Mesenchymal stem cell (in vitro differentiated cells and primary cell): ENCODE measurements at regions not wholly inside any gene's neighbourhood (a gene's known extent, or its start where the extent isn't known, plus 50 kb on each side); places are given as distances from the start of the nearest gene placed in this dataset.

Source experiments
- DNase-seq: peaks from one replicate; pipeline ENCODE4 v3.0.0-alpha.2; 2013
- H2AFZ ChIP-seq: one replicate; pipeline ENCODE4 v1.6.1; 2013; ENCODE audit warnings: low read depth, mild to moderate bottlenecking, control low read depth, inconsistent platforms, low read length, moderate library complexity
- H2AK5ac ChIP-seq: 2 replicates; pipeline ENCODE4 v1.6.1; 2013; ENCODE audit warnings: low read length, moderate library complexity, mild to moderate bottlenecking, inconsistent platforms; ENCODE audit not compliant: severe bottlenecking
- H2BK120ac ChIP-seq: one replicate; pipeline ENCODE4 v1.6.1; 2013; ENCODE audit warnings: low read depth, mild to moderate bottlenecking, inconsistent platforms, low read length, moderate library complexity
- H2BK12ac ChIP-seq, 2 experiments: one replicate each; pipeline ENCODE4 v1.6.1; 2013; ENCODE audit warnings: inconsistent platforms in 2 of 2, low read length in 2 of 2, mild to moderate bottlenecking in 2 of 2, moderate library complexity in 2 of 2, control low read depth in 1 of 2
- H2BK15ac ChIP-seq: one replicate; pipeline ENCODE4 v1.6.1; 2013; ENCODE audit warnings: mild to moderate bottlenecking, low read depth, inconsistent platforms; ENCODE audit not compliant: poor library complexity, severe bottlenecking
- H2BK5ac ChIP-seq: 2 replicates; pipeline ENCODE4 v1.6.1; 2013; ENCODE audit warnings: low read depth, mild to moderate bottlenecking, low read length, control low read depth, inconsistent platforms; ENCODE audit not compliant: poor library complexity, severe bottlenecking
- H3K14ac ChIP-seq, 2 experiments: one replicate each; pipeline ENCODE4 v1.6.1; 2013; ENCODE audit warnings: inconsistent platforms in 2 of 2, low read length in 2 of 2, control low read depth in 1 of 2, mild to moderate bottlenecking in 1 of 2, moderate library complexity in 1 of 2
- H3K18ac ChIP-seq, 2 experiments: one replicate each; pipeline ENCODE4 v1.6.1; 2013; ENCODE audit warnings: inconsistent platforms in 2 of 2, low read length in 2 of 2, control low read depth in 1 of 2, low read depth in 1 of 2, mild to moderate bottlenecking in 1 of 2
- H3K23ac ChIP-seq, 2 experiments: one replicate each; pipeline ENCODE4 v1.6.1; 2013; ENCODE audit warnings: inconsistent platforms in 2 of 2, low read length in 2 of 2, mild to moderate bottlenecking in 2 of 2, moderate library complexity in 2 of 2, control low read depth in 1 of 2
- H3K27ac ChIP-seq: 2 replicates; pipeline ENCODE4 v1.5.1; 2013; ENCODE audit warnings: mild to moderate bottlenecking, moderate library complexity, low read length, control low read depth, inconsistent platforms; ENCODE audit not compliant: poor library complexity, severe bottlenecking
- H3K27me3 ChIP-seq, 2 experiments: 2 replicates each; pipeline versions ENCODE4 v1.6.1 to v1.7.0; 2013; ENCODE audit warnings: low read length in 2 of 2, mild to moderate bottlenecking in 2 of 2, moderate library complexity in 2 of 2, control low read depth in 1 of 2, inconsistent platforms in 1 of 2; ENCODE audit not compliant: control insufficient read depth in 1 of 2, insufficient read depth in 1 of 2
- H3K36me3 ChIP-seq, 2 experiments: 2 replicates each; pipeline versions ENCODE4 v1.6.1 to v1.7.0; 2013; ENCODE audit warnings: low read length in 2 of 2, control low read depth in 1 of 2, inconsistent platforms in 1 of 2, low read depth in 1 of 2, mild to moderate bottlenecking in 1 of 2; ENCODE audit not compliant: insufficient read depth in 2 of 2, control insufficient read depth in 1 of 2
- H3K4ac ChIP-seq, 2 experiments: one replicate each; pipeline ENCODE4 v1.6.1; 2013; ENCODE audit warnings: inconsistent platforms in 2 of 2, low read length in 2 of 2, mild to moderate bottlenecking in 2 of 2, moderate library complexity in 2 of 2, control low read depth in 1 of 2, low read depth in 1 of 2
- H3K4me1 ChIP-seq: 2 replicates; pipeline ENCODE4 v1.6.1; 2013; ENCODE audit warnings: low read depth, low read length, control low read depth; ENCODE audit not compliant: control insufficient read depth, insufficient read depth
- H3K4me2 ChIP-seq: 2 replicates; pipeline ENCODE4 v1.6.1; 2013; ENCODE audit warnings: low read length, mild to moderate bottlenecking, inconsistent platforms; ENCODE audit not compliant: poor library complexity, severe bottlenecking
- H3K4me3 ChIP-seq, 2 experiments: 2 replicates each; pipeline versions ENCODE4 v1.5.1 to v1.7.0; 2013; ENCODE audit warnings: low read length in 2 of 2, mild to moderate bottlenecking in 2 of 2, control low read depth in 1 of 2, low read depth in 1 of 2; ENCODE audit not compliant: insufficient read depth in 1 of 2
- H3K79me1 ChIP-seq: replicated peaks from 2 replicates; pipeline ENCODE4 v1.6.1; 2013; ENCODE audit warnings: mild to moderate bottlenecking, control low read depth, low read length, inconsistent platforms; ENCODE audit not compliant: poor library complexity, severe bottlenecking
- H3K9ac ChIP-seq: 2 replicates; pipeline ENCODE4 v1.7.0; 2013; ENCODE audit warnings: mild to moderate bottlenecking, low read length, moderate library complexity
- H3K9me3 ChIP-seq: 2 replicates; pipeline ENCODE4 v1.7.0; 2013; ENCODE audit warnings: mild to moderate bottlenecking, low read length; ENCODE audit not compliant: control insufficient read depth
- H4K8ac ChIP-seq: one replicate; pipeline ENCODE4 v1.6.1; 2013; ENCODE audit warnings: inconsistent platforms, mild to moderate bottlenecking, low read length, moderate library complexity
- H4K91ac ChIP-seq: one replicate; pipeline ENCODE4 v1.6.1; 2013; ENCODE audit warnings: mild to moderate bottlenecking, low read length, inconsistent platforms
- WGBS: methylation state at CpG from one replicate; pipeline ENCODE4 v1.1.7; 2013; ENCODE audit warnings: mixed read lengths; 5-methylcytosine and 5-hydroxymethylcytosine counted together

- Histone ChIP-seq H2BK15ac (no peak overlapping the region), H3K27ac (no peak overlapping the region), H3K36me3 (no peaks in the 10 kb centered on the region), H3K9ac (no peak overlapping the region), H3K4ac (no peak overlapping the region), H3K18ac (no peak overlapping the region), H2BK120ac (no peak overlapping the region), H2BK12ac (no peak overlapping the region), H4K91ac (no peak overlapping the region), H3K4me1 (no peaks in the 10 kb centered on the region), H2BK5ac (no peak overlapping the region), H3K4me3 (no peak overlapping the region), H3K23ac (no peak overlapping the region), H2AFZ (no peak overlapping the region), H4K8ac (no peak overlapping the region), H3K14ac (no peak overlapping the region), H3K9me3 (peaks cover 27% of the 10 kb centered on the region), H2AK5ac (no peak overlapping the region), H3K79me1 (no peaks in the 10 kb centered on the region), H3K27me3 (no peaks in the 10 kb centered on the region), H3K4me2 (no peak overlapping the region)
- WGBS, result 86% methylated on average over 5 of the region's 5 CpGs
- no peak for DNase-seq
Observed at GRCh38 chr13:64871742-64872141, 2358.4 kb downstream of the PCDH9 start.

DNA sequence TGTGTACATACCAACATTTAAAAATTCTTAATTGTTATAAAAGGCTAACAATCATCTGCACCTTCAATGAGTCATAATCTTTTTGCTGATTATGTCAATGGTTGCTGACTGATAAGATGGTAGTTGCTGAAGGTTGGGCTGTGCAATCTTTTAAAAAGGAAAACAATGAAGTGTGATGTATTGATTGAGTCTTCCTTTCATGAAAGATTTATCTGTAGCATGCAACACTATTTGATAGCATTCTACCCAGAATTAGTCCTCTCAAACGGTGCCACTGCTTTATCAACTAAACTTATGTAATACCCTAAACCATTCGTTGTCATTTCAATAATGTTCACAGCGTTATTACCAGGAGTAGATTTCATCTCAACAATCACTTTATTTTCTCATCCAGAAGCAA lies 2360.6 kb downstream of the PCDH9 start:
- no peak overlapping the region for H3K27ac ChIP-seq
- no peak overlapping the region for H2AFZ ChIP-seq
- no peak for DNase-seq
- H3K9ac ChIP-seq, result no peak overlapping the region
- 96% methylated on average over 3 of the region's 3 CpGs for WGBS
- H2AK5ac ChIP-seq, result no peak overlapping the region
- H3K4me1 ChIP-seq, result no peaks in the 10 kb centered on the region
- H3K4me2 ChIP-seq, result no peak overlapping the region
- H3K4ac ChIP-seq, result no peak overlapping the region
- no peaks in the 10 kb centered on the region for H3K27me3 ChIP-seq
- peaks cover 27% of the 10 kb centered on the region for H3K9me3 ChIP-seq
- no peak overlapping the region for H2BK12ac ChIP-seq
- H3K79me1 ChIP-seq, result no peaks in the 10 kb centered on the region
- no peak overlapping the region for H2BK5ac ChIP-seq
- no peak overlapping the region for H2BK120ac ChIP-seq
- no peak overlapping the region for H4K8ac ChIP-seq
- H4K91ac ChIP-seq, result no peak overlapping the region
- H3K36me3 ChIP-seq, result no peaks in the 10 kb centered on the region
- no peak overlapping the region for H3K18ac ChIP-seq
- H2BK15ac ChIP-seq, result no peak overlapping the region
- no peak overlapping the region for H3K23ac ChIP-seq
- H3K14ac ChIP-seq, result no peak overlapping the region
- H3K4me3 ChIP-seq, result no peak overlapping the region

DNA sequence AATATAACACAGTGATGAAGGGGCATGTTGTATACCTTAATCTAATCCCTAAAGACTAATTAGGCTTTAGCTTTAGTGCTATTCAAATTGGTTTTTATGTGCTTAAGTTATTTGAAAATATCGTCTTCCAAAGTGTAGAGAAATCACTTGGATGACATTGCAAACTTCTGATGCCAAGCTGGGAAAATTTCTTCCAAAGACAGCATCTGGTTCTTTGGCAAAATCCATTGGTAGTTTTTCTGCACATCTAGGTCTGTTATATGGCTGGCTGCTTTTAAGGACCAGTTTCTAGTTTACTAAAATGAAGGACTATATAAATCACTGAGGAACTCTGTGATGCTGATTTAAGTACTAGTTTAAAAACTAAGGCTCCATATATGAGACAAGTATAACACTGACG lies 2362.3 kb downstream of the PCDH9 start:
- 97% methylated on average over 1 of the region's 2 CpGs for WGBS
- Histone ChIP-seq H3K23ac (no peak overlapping the region), H3K27me3 (no peaks in the 10 kb centered on the region), H3K27ac (no peak overlapping the region), H4K8ac (no peak overlapping the region), H4K91ac (no peak overlapping the region), H2BK5ac (no peak overlapping the region), H3K79me1 (no peaks in the 10 kb centered on the region), H2BK15ac (no peak overlapping the region), H3K18ac (no peak overlapping the region), H2BK12ac (no peak overlapping the region), H3K4ac (no peak overlapping the region), H3K9me3 (peaks cover 25% of the 10 kb centered on the region), H2AFZ (no peak overlapping the region), H3K4me2 (no peak overlapping the region), H3K4me3 (no peak overlapping the region), H3K36me3 (no peaks in the 10 kb centered on the region), H3K14ac (no peak overlapping the region), H2BK120ac (no peak overlapping the region), H2AK5ac (no peak overlapping the region), H3K4me1 (no peaks in the 10 kb centered on the region), H3K9ac (no peak overlapping the region)
- no peak for DNase-seq

DNA sequence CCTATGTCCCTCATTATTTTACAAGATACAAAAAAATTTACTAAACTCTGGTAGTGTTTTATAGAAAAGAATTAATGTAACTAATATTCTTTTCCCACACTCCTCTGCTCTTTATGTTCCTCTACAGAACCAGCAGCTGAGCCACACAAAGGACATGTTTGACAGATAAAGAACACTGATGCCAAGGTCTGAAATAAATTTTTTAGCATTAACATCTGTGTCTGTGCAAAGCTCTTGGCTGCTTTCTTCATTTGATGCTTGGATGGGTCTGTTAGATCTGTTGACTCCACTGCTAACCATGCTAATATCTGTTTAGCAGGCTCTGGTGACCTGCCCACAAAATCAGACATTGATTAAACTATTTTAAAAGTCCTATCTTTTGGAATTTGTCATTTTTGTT lies 2363.8 kb downstream of the PCDH9 start:
- Histone ChIP-seq H2AFZ (no peak overlapping the region), H3K23ac (no peak overlapping the region), H2BK5ac (no peak overlapping the region), H3K9ac (no peak overlapping the region), H3K4me2 (no peak overlapping the region), H3K4me3 (no peak overlapping the region), H2BK120ac (no peak overlapping the region), H3K4me1 (no peaks in the 10 kb centered on the region), H3K36me3 (no peaks in the 10 kb centered on the region), H3K9me3 (peaks cover 18% of the 10 kb centered on the region), H2BK15ac (no peak overlapping the region), H4K8ac (no peak overlapping the region), H3K14ac (no peak overlapping the region), H3K4ac (no peak overlapping the region), H2BK12ac (no peak overlapping the region), H2AK5ac (no peak overlapping the region), H4K91ac (no peak overlapping the region), H3K27ac (no peak overlapping the region), H3K27me3 (no peaks in the 10 kb centered on the region), H3K79me1 (no peaks in the 10 kb centered on the region), H3K18ac (no peak overlapping the region)
- no peak for DNase-seq
